ENCODE measurements at regions not wholly inside any gene's neighbourhood (a gene's known extent, or its start where the extent isn't known, plus 50 kb on each side); places are given as distances from the start of the nearest gene placed in this dataset.

- peak; percentile 29 for TF ChIP-seq CTCF (IDR thresholded peaks at IDR 0.05)
- Histone ChIP-seq H3K4me1 (no peaks in the 10 kb centered on the region), H3K27ac (no peak overlapping the region), H3K27me3 (ENCODE audit: insufficient read depth in 3 of 3, low read length in 2 of 3) (no peaks in the 10 kb centered on the region), H3K36me3 (ENCODE audit: insufficient read depth in 1 of 2, low read depth in 1 of 2) (no peaks in the 10 kb centered on the region), H3K9me3 (no peaks in the 10 kb centered on the region), H3K4me3 (no peak overlapping the region)
- intact Hi-C loops (cut with DNase I): no loop called here
- ATAC-seq: no peak
- WGBS, 3 donors: 69 to 72% (median 69%) methylated on average over 8 of the region's 8 CpGs
- no peak for DNase-seq
These were observed 66.1 kb upstream of the NXPH2 start for GRCh38 chr2:138846216-138846821.

DNA sequence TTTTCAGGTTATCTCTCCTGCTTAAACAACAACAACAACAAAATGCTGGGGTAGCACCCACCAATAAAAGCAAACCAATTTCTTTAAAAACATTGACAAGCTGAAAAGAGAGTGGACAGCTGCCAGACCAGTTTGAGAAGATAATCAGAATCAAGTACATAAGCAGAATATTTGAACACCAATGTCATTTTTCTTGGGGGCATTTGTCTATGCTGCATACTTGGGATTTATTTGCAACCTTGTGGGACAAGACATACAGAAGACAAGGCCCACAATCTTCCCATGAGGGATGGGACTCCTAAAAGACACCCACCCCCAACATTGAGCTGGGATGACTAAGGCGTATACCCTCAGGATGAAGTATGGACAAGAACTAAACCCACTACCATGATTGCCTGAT is 62.2 kb upstream of the NXPH2 start:
- Histone ChIP-seq H3K27me3 (ENCODE audit: insufficient read depth in 3 of 3, low read length in 2 of 3) (no peaks in the 10 kb centered on the region), H3K36me3 (ENCODE audit: insufficient read depth in 1 of 2, low read depth in 1 of 2) (no peaks in the 10 kb centered on the region), H3K27ac (no peak overlapping the region), H3K9me3 (no peaks in the 10 kb centered on the region), H3K4me3 (no peak overlapping the region), H3K4me1 (no peaks in the 10 kb centered on the region)
- intact Hi-C loops (cut with DNase I): no loop called here
- ATAC-seq: no peak
- TF ChIP-seq CTCF (IDR thresholded peaks at IDR 0.05): no peak
- 81 to 100% (median 93%) methylated on average over 1 of the region's 1 CpG for WGBS, 3 donors
- DNase-seq: no peak

DNA sequence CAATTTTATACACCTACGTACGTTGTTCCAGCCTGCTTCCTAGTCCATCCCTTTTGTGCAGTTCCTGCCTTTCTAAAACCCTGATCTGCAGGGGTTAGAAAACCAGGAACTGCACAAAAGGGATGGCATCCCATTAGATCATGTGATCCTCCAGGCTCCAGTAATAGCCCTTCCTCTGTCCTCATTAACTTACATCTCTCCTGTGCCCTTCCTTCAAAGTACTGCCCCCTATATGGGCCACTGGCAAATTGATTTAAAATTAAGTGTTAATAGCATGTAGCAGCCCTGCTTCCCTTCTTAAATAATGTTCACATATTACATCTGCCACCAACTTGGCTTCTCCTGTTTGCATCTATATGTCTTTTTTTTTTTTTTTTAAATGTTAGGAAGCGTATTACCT is 61.3 kb upstream of the NXPH2 start:
- no peaks in the 10 kb centered on the region for H3K36me3 ChIP-seq (ENCODE audit: insufficient read depth in 1 of 2, low read depth in 1 of 2)
- DNase-seq: no peak
- 87 to 91% (median 87%) methylated on average over 3 of the region's 3 CpGs for WGBS, 3 donors
- no peaks in the 10 kb centered on the region for H3K9me3 ChIP-seq
- no peak overlapping the region for H3K4me3 ChIP-seq
- no peak for TF ChIP-seq CTCF (IDR thresholded peaks at IDR 0.05)
- H3K27ac ChIP-seq: no peak overlapping the region
- no peaks in the 10 kb centered on the region for H3K27me3 ChIP-seq (ENCODE audit: insufficient read depth in 3 of 3, low read length in 2 of 3)
- intact Hi-C loops (cut with DNase I): no loop called here
- H3K4me1 ChIP-seq: no peaks in the 10 kb centered on the region
- ATAC-seq: no peak

DNA sequence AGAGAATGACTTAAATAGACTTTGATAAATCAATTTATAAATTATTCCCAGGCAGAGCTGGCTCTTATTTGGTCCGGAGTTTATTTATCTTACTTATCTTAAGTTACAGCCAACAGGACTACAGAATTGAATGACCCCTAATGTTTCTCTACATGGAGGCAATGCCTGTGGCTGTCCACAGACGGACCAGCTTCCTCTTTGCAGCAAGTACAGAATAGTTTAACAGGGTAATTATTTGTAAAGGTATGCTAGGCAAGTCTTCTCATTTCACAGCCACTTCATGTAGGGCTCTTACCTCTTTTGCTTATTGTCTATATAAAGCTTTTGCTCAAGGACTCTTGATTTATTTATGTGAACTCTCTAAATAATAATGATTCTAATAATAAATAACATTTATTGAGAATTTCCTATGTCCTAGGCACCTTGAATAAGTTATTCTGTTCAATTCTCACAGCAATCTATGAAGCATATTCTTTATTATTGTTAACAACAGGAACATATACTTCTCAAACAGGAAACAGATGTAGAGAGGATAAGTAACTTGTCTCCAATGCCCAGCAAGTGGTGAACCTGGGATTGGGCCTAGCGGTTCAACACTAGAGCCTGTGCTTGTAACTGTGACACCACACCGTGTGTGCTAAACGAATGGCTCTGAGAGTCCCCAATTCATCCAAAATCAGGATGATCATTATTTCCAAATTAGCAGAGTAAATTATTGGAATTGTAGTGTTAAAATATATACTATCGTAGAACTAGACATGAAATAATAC is 58.8 kb upstream of the NXPH2 start:
- WGBS, 3 donors: 72 to 90% (median 79%) methylated on average over 6 of the region's 6 CpGs
- Histone ChIP-seq H3K9me3 (no peaks in the 10 kb centered on the region), H3K4me1 (no peaks in the 10 kb centered on the region), H3K27ac (no peak overlapping the region), H3K27me3 (ENCODE audit: insufficient read depth in 3 of 3, low read length in 2 of 3) (no peaks in the 10 kb centered on the region), H3K4me3 (no peak overlapping the region), H3K36me3 (ENCODE audit: insufficient read depth in 1 of 2, low read depth in 1 of 2) (no peaks in the 10 kb centered on the region)
- intact Hi-C loops (cut with DNase I): no loop called here
- DNase-seq (no peak), ATAC-seq (no peak)
- no peak for TF ChIP-seq CTCF (IDR thresholded peaks at IDR 0.05)

Measured in psoas muscle (tissue), 7 donors.